ENCODE measurements at regions not wholly inside any gene's neighbourhood (a gene's known extent, or its start where the extent isn't known, plus 50 kb on each side); places are given as distances from the start of the nearest gene placed in this dataset.

DNA sequence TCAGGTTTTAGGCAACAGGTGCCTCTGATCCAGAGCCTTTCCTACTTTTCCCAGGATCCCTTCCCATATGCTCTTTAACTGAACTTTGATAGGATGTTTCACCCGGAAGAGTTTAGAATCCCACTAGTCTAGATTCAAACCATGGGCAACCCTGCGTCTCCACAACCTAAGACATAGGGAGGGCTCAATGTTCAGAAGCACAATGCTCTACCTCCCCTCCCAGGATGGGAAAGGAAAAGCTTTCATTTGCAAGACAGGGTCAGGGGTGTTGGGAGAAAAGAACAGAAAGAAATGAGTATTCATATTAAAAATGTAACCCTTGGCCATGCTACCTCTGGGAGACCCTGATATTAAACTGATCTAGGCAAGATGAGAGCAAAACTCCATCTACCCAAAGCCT is 230.4 kb downstream of the MREG start:
- in situ Hi-C loops (cut with MboI; ENCODE audit: low pct_unique_long_range_greater_than_20kb, low sequenced_read_pairs) = no loop called here

DNA sequence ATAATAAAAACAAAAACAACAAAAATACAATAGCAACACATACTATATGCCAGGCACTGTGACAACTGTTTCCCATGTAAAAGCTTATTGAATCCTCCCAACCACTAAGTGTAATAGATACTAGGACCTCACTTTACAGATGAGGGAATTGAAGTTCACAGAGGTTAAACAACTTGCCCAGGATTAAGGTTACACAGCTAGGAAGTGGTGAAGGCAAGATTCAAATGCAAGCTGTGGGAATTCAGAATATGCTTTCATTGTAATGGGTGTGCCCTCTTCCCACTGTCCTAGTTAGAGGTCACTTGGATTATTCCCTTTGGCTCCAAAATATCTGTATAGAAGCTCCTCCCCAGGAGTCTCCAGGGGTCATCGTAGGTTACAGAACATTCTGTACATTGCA is 231.1 kb downstream of the MREG start:
- in situ Hi-C loops (cut with MboI; ENCODE audit: low pct_unique_long_range_greater_than_20kb, low sequenced_read_pairs) = no loop called here
- DNase-seq = no peak

More for the DNA sequence above, 230.4 kb downstream of the MREG start:
- DNase-seq = no peak

DNA sequence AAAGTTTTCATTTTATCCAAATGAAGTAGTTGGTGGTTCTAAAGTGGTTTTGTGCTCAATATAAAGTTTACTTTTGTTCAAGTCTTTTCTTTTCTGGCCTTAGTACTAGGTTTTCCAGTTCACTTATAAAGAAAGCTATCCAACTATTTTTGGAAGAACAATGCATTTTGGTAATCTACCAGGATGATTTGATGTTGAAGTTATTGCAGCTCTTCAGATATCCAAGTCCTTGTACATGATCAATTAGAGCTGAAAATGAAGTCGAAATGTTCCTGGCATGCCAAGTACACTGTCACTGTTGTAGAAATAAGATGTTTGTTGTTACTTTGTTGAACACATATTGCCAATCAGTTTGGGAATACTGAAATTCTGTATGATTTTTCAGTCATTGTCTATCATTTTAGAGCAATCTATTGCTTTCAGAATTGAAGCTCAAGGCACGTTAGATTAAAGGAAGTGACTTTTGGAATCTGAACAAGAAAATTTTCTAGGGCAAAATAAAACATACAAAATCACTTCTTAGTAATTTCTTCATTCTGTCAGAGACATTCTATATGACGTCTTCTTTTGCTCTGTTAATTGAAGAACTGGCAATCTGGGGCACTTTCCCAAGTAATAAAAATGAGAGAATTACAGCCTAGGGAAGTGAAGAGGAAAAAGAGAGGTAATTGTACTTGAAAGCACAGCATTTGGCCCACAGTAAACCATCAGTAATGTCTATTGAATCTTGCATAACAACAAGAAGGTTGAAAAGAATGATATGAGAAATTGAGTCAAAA is 232.3 kb downstream of the MREG start:
- in situ Hi-C loops (cut with MboI; ENCODE audit: low pct_unique_long_range_greater_than_20kb, low sequenced_read_pairs) = no loop called here
- no peak for DNase-seq

DNA sequence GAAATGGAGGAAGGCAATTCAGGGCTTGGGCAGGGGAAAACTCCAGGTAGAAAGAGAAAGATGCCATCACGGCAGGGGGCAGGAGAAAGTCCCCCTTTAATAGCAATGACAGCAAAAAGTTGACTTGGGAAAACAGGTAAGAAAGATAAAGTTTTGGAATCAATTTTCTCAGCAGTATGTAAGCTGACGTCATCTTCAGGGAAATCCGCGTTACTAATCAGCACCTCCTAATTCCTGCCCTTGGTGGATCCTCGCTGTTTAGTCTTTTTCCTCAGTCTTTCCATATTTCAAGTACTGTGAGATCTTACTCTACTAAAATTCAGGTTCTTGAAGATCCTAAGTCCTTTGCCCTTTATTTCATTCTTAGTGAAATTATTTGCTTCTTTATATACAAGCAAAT is 233.0 kb downstream of the MREG start:
- in situ Hi-C loops (cut with MboI; ENCODE audit: low pct_unique_long_range_greater_than_20kb, low sequenced_read_pairs) = no loop called here
- DNase-seq = no peak

DNA sequence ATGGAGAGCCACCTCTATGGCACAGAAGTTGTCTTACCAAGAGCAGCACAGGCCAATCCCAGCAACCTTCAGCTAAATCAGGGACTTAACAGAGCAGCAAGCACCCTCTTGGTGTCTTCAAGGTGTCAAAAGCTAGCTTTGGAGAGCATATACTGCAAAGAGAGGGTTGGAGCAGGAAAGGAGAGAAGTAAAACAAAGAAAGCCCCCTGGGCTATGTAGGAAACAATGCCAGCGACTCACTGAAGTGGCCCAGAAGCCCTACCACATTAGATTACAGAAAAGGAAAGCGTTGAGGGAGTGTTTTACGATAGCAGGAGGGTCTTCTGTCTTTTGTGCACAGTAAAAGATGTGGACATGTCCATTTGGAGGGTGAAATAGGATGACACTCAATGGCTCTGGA is 233.4 kb downstream of the MREG start:
- in situ Hi-C loops (cut with MboI; ENCODE audit: low pct_unique_long_range_greater_than_20kb, low sequenced_read_pairs) = no loop called here
- no peak for DNase-seq

DNA sequence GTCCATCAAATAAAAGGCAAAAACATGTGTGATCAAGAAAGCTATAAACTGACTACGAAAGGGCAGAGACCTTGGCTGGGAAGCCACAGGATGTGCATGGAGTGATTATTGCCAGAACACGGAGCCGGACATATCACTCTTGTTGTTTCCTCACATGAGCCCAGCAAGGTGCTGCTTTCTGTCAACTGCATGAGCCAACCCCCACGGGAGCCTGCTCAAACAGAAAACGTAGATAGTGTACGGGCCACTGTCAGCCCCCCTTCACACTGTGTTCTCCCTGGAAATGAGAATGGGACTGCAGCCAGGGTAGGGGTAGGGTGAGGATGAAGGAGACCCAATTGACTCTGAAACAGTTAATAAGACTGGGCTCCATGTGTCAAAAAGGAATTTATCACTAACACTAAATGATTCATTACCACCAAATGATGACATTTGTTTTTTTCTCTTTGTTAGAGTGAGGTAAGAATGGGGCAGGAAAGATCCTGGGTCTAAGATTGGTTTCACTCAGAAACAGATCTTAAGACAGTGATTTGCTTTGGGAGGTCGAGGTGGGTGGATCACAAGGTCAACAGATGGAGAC is 235.8 kb downstream of the MREG start:
- in situ Hi-C loops (cut with MboI; ENCODE audit: low pct_unique_long_range_greater_than_20kb, low sequenced_read_pairs) = no loop called here
- DNase-seq = no peak

DNA sequence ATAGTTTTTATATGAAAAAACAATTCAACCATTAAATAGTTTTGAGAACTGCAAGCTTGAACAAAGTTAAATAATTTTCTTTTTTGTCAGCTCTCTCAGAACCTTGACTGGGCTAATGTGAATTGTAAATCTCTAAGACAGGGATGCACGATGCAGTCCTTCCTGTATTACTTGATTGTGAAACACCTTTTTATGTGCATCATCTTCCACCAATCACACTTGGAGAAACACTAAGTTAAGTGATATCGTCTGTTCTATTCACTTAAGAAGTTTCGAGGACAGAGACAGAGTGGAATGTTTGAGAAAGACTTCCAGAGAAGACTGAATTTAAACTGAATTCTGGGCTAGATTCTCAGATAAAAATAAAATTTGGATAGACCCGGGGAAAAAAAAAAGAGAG is 238.2 kb downstream of the MREG start:
- in situ Hi-C loops (cut with MboI; ENCODE audit: low pct_unique_long_range_greater_than_20kb, low sequenced_read_pairs) = no loop called here
- DNase-seq = no peak

DNA sequence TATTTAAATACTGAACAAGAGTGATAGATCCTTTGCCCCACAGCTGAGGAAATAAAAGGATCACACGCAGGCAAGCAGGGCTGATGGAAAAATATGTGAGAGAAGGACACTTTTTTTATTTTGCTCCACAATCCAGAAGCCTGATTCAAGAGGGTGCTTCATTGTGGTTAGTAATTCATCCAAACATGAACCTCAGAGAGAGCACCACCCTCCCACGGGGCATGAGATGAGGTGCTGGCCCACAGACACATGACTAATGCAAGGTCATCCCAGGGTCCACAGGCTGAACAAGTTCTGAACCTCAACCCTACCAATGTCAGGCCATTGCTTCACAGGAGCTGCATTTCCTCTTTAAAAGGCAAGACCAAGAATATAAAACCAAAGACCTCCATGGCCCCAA is 239.6 kb downstream of the MREG start:
- DNase-seq = no peak
- in situ Hi-C loops (cut with MboI; ENCODE audit: low pct_unique_long_range_greater_than_20kb, low sequenced_read_pairs) = no loop called here

DNA sequence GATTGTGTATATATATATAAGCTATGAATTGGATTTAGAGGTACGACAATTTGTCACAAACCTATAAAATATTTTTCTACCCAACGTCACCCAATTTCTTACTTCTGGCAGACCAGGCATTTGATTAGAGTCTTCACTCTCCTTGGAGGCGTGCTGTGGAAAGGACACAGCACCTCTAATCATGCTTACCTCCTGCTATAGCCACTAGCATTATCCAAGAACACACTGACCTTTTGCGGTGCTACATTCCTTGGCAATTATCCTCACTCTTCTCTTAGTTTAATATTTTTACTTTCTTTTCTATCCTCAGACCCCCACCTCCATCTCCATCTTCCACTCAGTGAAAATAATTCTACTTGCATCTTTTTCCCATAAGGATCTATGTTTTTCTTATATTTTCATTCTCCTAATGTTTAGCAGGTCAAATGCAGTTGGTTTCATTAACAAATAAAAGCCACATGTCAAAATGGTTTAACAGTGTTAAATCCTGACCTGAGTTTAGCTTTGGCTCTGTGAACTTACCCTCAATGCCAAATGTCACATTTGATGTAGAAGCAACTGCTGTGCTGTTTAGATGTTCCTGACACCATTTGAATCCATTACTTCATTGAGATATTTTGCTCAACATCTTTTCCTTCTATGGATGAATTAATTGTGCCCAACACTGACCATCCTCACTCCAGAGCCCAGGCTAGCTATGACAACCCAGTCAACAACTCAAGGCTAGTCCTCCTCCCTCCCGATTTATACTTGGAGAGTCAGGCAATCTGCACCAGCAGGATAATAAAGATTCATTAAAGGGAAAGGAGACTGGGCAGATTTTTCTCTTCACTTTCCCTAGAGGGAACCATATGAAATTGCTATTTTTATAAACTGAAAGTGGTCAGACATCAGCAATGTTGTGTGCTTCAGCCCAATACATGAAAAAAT is 240.5 kb downstream of the MREG start:
- in situ Hi-C loops (cut with MboI; ENCODE audit: low pct_unique_long_range_greater_than_20kb, low sequenced_read_pairs) = no loop called here
- no peak for DNase-seq

DNA sequence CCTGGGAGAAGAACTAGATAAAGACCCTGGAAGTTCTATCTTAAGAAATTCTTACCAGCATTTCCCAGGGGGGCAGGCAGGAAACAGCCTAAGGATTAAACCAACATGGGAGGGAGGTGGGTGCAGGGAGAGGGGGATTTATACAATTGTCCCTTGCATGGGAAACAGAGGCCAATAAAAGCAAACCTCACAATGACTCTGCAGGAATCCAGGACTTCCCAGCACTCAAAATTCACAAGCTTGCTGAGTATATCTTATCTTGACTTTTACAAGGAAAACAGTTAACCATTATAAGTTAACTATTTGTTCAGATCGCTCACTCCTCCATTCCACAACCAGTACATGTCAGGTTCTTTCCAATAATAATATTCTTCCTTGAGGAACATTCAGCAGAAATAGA is 241.3 kb downstream of the MREG start:
- DNase-seq = no peak
- in situ Hi-C loops (cut with MboI; ENCODE audit: low pct_unique_long_range_greater_than_20kb, low sequenced_read_pairs) = no loop called here

DNA sequence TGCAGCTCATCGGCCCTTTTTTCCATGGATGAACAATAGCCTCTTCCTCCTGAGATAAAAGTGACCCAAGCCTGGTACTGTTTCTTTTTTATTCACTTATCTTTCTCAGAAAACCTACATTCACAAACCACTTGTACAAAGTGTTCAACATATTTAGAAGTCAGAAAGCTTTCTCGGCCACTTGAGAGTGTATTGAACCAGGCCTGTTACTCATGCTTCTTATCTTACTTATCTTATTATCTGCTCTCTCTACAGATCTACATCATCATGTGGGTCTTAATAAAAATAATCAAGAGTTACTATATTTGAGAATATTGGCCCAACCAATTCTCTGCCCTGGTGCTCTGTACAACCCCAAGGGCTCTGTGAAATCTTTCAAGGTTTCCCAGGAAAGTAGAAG is 242.1 kb downstream of the MREG start:
- in situ Hi-C loops (cut with MboI; ENCODE audit: low pct_unique_long_range_greater_than_20kb, low sequenced_read_pairs) = no loop called here
- DNase-seq = no peak

DNA sequence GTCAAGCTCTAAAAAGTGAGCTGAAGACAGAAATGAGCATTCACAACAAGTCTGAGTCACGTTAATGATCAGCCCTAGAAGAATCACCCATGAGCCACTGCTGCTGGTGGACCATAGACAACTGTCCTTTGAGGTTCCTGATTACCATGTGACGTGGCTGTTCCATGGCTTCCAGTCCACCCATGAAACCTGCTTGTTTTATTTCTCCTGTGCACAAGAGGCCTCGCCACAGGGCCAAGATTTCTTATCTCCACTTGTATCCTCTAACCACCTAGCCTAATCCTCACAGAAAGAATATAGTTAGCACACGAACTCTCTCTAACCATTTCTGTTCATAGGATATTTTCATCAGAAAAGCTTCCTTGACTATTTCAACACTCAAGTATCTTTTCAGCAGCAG is 242.7 kb downstream of the MREG start:
- in situ Hi-C loops (cut with MboI; ENCODE audit: low pct_unique_long_range_greater_than_20kb, low sequenced_read_pairs) = no loop called here
- no peak for DNase-seq

DNA sequence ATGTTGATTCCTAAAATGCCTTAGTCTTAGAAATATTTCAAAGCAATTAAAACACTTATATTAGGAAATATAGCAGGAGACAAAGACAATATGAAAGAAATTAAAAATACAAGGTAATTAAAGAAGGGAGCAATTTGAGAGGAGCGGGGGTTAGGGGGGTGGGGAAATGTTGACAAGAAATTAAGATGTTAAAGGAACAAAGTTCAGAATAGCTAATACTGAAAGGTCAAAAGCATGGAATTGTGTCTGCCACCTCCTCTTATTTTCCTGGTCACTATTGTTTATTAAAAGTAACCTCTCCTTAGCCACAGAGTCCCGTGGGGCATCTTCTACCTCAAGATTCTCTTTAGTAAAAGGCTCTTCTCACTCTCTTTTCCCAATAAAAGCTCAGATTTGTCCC is 244.1 kb downstream of the MREG start:
- in situ Hi-C loops (cut with MboI; ENCODE audit: low pct_unique_long_range_greater_than_20kb, low sequenced_read_pairs) = no loop called here
- no peak for DNase-seq

DNA sequence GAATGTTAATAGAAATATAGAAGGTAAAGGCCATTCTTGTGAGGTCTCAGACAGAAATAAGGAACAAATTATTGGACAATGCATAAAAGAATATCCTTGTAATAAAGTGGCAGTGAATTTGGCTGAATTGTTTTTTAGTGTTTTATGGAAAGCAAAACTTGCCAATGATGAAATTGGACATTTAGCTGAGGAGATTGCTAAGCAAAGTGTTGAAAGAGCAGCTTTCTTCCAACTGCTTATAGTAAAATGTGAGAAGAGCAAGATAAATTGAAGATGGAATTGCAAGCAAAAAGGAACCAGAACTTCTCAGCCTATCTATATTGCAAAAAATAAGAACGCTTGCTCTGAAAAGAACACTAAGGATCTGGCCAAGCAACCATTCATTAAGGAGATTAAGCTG is 245.7 kb downstream of the MREG start:
- DNase-seq = no peak
- in situ Hi-C loops (cut with MboI; ENCODE audit: low pct_unique_long_range_greater_than_20kb, low sequenced_read_pairs) = no loop called here

DNA sequence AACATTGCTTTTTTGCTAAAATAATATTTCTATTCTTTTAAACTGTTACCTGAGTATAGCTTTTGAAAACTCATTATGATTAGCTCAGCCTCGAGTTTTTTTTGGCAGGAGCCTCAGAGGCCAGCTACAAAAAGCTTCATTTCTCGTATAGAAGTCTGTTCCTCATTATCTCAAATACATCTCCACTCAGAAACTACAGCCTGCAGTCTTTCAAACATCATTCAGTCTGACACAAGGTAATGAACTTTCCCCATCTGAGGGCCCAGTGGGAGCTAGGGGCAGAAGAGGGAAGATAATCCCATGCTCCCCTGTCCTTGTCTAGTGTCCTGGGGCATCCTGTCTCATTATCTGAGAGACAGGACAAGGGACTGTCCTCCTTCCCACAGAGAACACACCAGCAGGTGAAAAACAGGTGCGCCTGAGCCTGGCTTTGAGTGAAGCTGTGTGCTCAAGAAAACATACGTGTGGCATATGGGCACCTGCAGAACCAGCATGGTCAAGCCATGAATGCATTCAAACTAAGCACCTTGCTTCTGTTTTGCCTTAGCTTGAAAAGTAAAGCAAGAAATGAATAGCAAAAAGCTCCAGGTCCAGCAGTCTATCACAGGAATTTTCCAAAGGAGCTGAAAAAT is 247.5 kb downstream of the MREG start:
- in situ Hi-C loops (cut with MboI; ENCODE audit: low pct_unique_long_range_greater_than_20kb, low sequenced_read_pairs) = no loop called here
- DNase-seq = no peak

DNA sequence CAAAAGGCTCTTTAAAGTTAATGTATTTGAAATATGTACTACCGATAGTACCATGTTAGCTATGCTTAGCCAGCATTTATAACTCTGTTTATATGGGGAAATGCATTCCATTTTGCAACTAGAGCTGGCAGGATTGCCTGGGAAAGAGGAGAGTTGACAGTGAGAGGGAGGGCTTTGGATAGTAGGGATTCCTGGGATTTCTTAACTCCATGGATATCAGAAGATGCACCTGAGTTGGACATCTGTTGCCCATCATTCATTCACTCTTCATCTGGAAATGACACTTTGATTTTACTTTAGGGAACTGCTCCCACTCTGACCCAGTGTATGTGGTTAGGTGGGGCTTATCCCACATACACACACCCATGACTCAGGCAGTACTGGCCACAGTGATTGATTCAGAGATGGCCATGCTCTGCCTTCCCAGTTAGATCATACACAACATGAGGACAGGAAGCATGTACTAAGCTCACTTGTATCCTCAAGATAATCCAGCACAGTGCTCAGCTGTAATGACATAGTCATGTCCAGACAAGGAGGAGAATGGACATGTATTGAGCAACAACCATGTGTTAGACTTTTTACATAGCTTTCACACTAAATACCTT is 248.8 kb downstream of the MREG start:
- in situ Hi-C loops (cut with MboI; ENCODE audit: low pct_unique_long_range_greater_than_20kb, low sequenced_read_pairs) = no loop called here
- DNase-seq = no peak

DNA sequence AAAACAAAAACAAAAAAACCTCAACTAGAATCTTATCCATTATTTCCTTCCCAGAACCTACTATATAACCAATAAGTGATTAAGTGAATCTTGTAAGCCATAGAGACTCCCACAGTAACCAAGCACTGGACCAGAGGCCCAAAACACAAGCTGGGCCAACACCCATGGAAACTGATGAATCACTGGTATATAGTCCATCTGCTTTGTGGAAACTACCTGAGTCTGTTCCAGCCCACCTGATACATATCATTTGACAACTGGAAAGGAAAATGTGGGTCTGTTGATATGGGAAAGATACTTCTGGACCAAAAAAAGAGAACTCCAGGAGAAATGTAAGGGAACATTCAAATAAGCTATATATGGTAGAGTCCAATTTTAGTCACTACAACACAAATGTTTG is 252.8 kb downstream of the MREG start:
- in situ Hi-C loops (cut with MboI; ENCODE audit: low pct_unique_long_range_greater_than_20kb, low sequenced_read_pairs) = no loop called here
- no peak for DNase-seq

DNA sequence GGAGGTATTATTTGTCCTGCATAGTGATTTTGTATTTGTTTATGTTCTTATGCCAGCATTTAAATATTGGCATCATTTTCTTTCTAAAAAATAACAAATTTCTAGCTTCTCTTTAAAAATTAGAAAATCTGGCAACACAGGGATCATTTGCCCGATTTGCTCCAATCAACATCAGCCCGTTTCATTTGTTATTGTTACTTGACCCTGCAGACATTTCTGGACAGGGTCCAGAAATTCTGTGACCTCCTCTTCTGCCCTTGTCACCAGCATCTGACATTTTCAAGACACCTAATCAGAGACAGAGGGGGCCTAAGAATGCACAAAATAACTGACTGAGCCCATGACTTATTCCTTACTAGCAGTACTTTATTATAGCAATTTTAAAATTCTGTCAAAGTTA is 253.3 kb downstream of the MREG start:
- no peak for DNase-seq
- in situ Hi-C loops (cut with MboI; ENCODE audit: low pct_unique_long_range_greater_than_20kb, low sequenced_read_pairs) = no loop called here

DNA sequence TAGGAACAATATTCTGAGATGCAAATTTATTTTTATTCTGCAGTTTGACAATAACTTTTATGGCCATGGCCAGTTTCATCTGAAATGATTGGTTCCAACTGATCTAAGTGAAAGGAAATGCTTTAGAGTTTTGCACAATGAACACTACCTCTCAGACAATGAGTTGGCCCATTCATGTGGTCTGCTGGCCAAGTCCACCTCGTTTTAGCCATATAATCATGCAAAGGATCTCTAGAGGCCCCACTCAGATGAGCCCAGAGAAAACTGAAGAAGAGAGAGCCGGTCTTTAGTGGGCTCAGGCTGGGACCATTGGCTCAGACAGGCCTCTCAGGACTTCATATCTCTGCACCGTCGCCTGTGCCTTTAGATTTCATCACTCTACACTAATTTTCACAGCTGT is 254.7 kb downstream of the MREG start:
- no peak for DNase-seq
- in situ Hi-C loops (cut with MboI; ENCODE audit: low pct_unique_long_range_greater_than_20kb, low sequenced_read_pairs) = no loop called here
